OCI-LY7 (cell line): ENCODE measurements at regions not wholly inside any gene's neighbourhood (a gene's known extent, or its start where the extent isn't known, plus 50 kb on each side); places are given as distances from the start of the nearest gene placed in this dataset.
A peak's percentile ranks its signal among the peaks of the same experiment; 100 is the strongest.

ENCODE experiments used
- BruUV-seq: library from RNA; stranded (reverse); fragments of 400-500 nt; replicated peaks from 2 replicates; lab custom pipeline; 2021; lab: Mats Ljungman, UMichigan
- CTCF ChIA-PET: fragments of 300-600 bp; sonication (Branson Sonifier 250); formaldehyde crosslinking; loops from one replicate; lab custom pipeline; 2022; ENCODE audit warnings: antibody characterized with exemption; ENCODE audit not compliant: unreplicated experiment; lab: Charles Lee
- POLR2A ChIA-PET: fragments of 300-600 bp; sonication (Branson Sonifier 250); formaldehyde crosslinking; loops from one replicate; lab custom pipeline; 2022; ENCODE audit warnings: antibody characterized with exemption; lab: Charles Lee
- DNase-seq: peaks from one replicate; pipeline ENCODE4 v3.0.0-alpha.2; 2015; ENCODE audit warnings: low spot score
- H2AFZ ChIP-seq: fragments of 200-600 bp; sonication (generic), shearing (Covaris generic); 2 replicates; pipeline ENCODE4 v1.6.1; 2014; ENCODE audit warnings: mild to moderate bottlenecking, antibody characterized with exemption, low read length, moderate library complexity
- H3K27ac ChIP-seq: fragments of 200-600 bp; sonication (generic); 2 replicates; pipeline ENCODE4 v1.5.1; 2014; ENCODE audit warnings: mixed run types, low read depth, mild to moderate bottlenecking, moderate library complexity, low read length, inconsistent platforms; ENCODE audit not compliant: poor library complexity, severe bottlenecking
- H3K36me3 ChIP-seq: fragments of 200-600 bp; sonication (generic); 2 replicates; pipeline ENCODE4 v1.6.1; 2014; ENCODE audit warnings: mild to moderate bottlenecking, antibody characterized with exemption, low read length, moderate library complexity, mixed read lengths; ENCODE audit not compliant: insufficient read depth
- H3K4me1 ChIP-seq: fragments of 200-600 bp; sonication (generic); 2 replicates; pipeline ENCODE4 v1.5.1; 2014; ENCODE audit warnings: mild to moderate bottlenecking, low read length; ENCODE audit not compliant: insufficient read depth, poor library complexity, severe bottlenecking
- H3K4me2 ChIP-seq: fragments of 200-600 bp; sonication (generic); 2 replicates; pipeline ENCODE4 v1.6.1; 2014; ENCODE audit warnings: mild to moderate bottlenecking, low read length
- H3K4me3 ChIP-seq: fragments of 200-600 bp; sonication (generic); 2 replicates; pipeline ENCODE4 v1.5.1; 2014; ENCODE audit warnings: mild to moderate bottlenecking, low read depth, low read length; ENCODE audit not compliant: poor library complexity, severe bottlenecking
- H3K79me2 ChIP-seq: fragments of 200-600 bp; sonication (generic); 2 replicates; pipeline ENCODE4 v1.6.1; 2016; ENCODE audit warnings: low read depth, mild to moderate bottlenecking, low read length, moderate library complexity, mixed read lengths; ENCODE audit not compliant: insufficient read depth
- H3K9me2 ChIP-seq: fragments of 200-600 bp; sonication (generic); 2 replicates; pipeline ENCODE4 v1.6.1; 2016; ENCODE audit warnings: mild to moderate bottlenecking, low read length, mixed read lengths; ENCODE audit not compliant: insufficient read depth
- H3K9me3 ChIP-seq: fragments of 200-600 bp; sonication (generic); 2 replicates; pipeline ENCODE4 v1.6.1; 2014; ENCODE audit warnings: mild to moderate bottlenecking, mixed run types, low read length, mixed read lengths
- H4K20me1 ChIP-seq: fragments of 200-600 bp; sonication (generic); 2 replicates; pipeline ENCODE4 v1.6.1; 2014; ENCODE audit warnings: mild to moderate bottlenecking, antibody characterized with exemption, low read length, moderate library complexity, mixed read lengths; ENCODE audit not compliant: insufficient read depth
- CTCF ChIP-seq: fragments of 200-600 bp; sonication (generic); conservative IDR thresholded peaks from 2 replicates; pipeline ENCODE4 v1.5.1; 2014; ENCODE audit warnings: mild to moderate bottlenecking, antibody characterized with exemption, low read length, moderate library complexity, mixed read lengths
- EZH2phosphoT487 ChIP-seq: fragments of 200-600 bp; sonication (generic); IDR thresholded peaks from 2 replicates; pipeline ENCODE4 v1.6.1; 2018; ENCODE audit warnings: low read depth, borderline replicate concordance, mild to moderate bottlenecking, mixed run types, antibody characterized with exemption, low read length, moderate library complexity, mixed read lengths
- intact Hi-C: fragments of 100-400 bp; cut with micrococcal nuclease; formaldehyde crosslinking; loops from one replicate; pipeline ENCODE4 v1.10.0; 2022; ENCODE audit not compliant: unreplicated experiment

GRCh38 chr22:47927648-47928210, 1165.3 kb downstream of the TBC1D22A start:
- intact Hi-C loops = no loop called here
- Histone ChIP-seq H3K27ac (no peak overlapping the region), H3K36me3 (no peaks in the 10 kb centered on the region; the same call in 1 of the 2 replicates), H3K4me2 (peak overlapping the region; percentile 48; the same call in 1 of the 2 replicates), H3K4me3 (no peak overlapping the region), H3K9me2 (no peaks in the 10 kb centered on the region), H4K20me1 (no peaks in the 10 kb centered on the region), H2AFZ (peak overlapping the region; percentile 69; the same call in 1 of the 2 replicates), H3K4me1 (peaks cover 26% of the 10 kb centered on the region), H3K9me3 (peaks cover 17% of the 10 kb centered on the region; the same call in 1 of the 2 replicates), H3K79me2 (no peaks in the 10 kb centered on the region)
- ChIA-PET POLR2A (interaction anchor here (0.7 to 1.3 kb wide), 4 partner anchors 9 to 163 kb away, joined by 3 to 7 read pairs (median 4); no protein-coding TSS in a partner anchor), CTCF (interaction anchor here (1.5 kb wide), 1 partner anchor 8 kb away, joined by 3 read pairs; no protein-coding TSS in a partner anchor)
- TF ChIP-seq CTCF (no peak), EZH2phosphoT487 (no peak)
- BruUV-seq = no TSS peak
- DNase-seq = no peak

- Histone ChIP-seq H3K27ac (no peak overlapping the region), H3K9me2 (no peaks in the 10 kb centered on the region), H3K36me3 (no peaks in the 10 kb centered on the region; the same call in 1 of the 2 replicates), H2AFZ (no peak overlapping the region), H3K4me2 (no peak overlapping the region), H3K9me3 (peaks cover 17% of the 10 kb centered on the region; the same call in 1 of the 2 replicates), H3K4me1 (peaks cover 54% of the 10 kb centered on the region), H4K20me1 (no peaks in the 10 kb centered on the region), H3K4me3 (no peak overlapping the region), H3K79me2 (no peaks in the 10 kb centered on the region)
- TF ChIP-seq CTCF = no peak
- no peak for TF ChIP-seq EZH2phosphoT487
- DNase-seq = no peak
- POLR2A ChIA-PET = interaction anchor here (0.6 kb wide), 1 partner anchor 17 kb away, joined by 5 read pairs; no protein-coding TSS in a partner anchor
- BruUV-seq = no TSS peak
- intact Hi-C loops = no loop called here
- CTCF ChIA-PET = no interaction called here
Observed at GRCh38 chr22:47923011-47923427, 1160.6 kb downstream of the TBC1D22A start.

- TF ChIP-seq CTCF (no peak), EZH2phosphoT487 (no peak)
- intact Hi-C loops = no loop called here
- peak; percentile 49 for DNase-seq
- peak overlapping the region; percentile 23 for H3K27ac ChIP-seq
- ChIA-PET CTCF (no interaction called here), POLR2A (no interaction called here)
- H3K79me2 ChIP-seq = no peaks in the 10 kb centered on the region
- H4K20me1 ChIP-seq = no peaks in the 10 kb centered on the region
- peaks cover 58% of the 10 kb centered on the region for H3K4me1 ChIP-seq
- peak overlapping the region; percentile 50; the same call in 1 of the 2 replicates for H2AFZ ChIP-seq
- peaks cover 17% of the 10 kb centered on the region; the same call in 1 of the 2 replicates for H3K9me3 ChIP-seq
- no peaks in the 10 kb centered on the region; the same call in 1 of the 2 replicates for H3K36me3 ChIP-seq
- no peaks in the 10 kb centered on the region for H3K9me2 ChIP-seq
- H3K4me3 ChIP-seq = no peak overlapping the region
- peak overlapping the region; percentile 34 for H3K4me2 ChIP-seq
- no TSS peak for BruUV-seq
Observed at GRCh38 chr22:47921906-47922305, 1159.5 kb downstream of the TBC1D22A start.
